Caki2 (cell line): ENCODE measurements at regions not wholly inside any gene's neighbourhood (a gene's known extent, or its start where the extent isn't known, plus 50 kb on each side); places are given as distances from the start of the nearest gene placed in this dataset.

Experiments
- DNase-seq: peaks from one replicate; pipeline ENCODE4 v3.0.0-alpha.2; 2015; ENCODE audit warnings: low read depth
- in situ Hi-C: cut with HindIII; loops from 2 replicates; pipeline ENCODE4 v1.10.0; 2016; ENCODE audit warnings: low sequenced_read_pairs, low pct_unique_long_range_greater_than_20kb, mixed read lengths

- no peak for DNase-seq
- in situ Hi-C loops: no loop called here
Measured at GRCh38 chr4:95606739-95607138, 58.0 kb upstream of the UNC5C start.

GRCh38 chr4:95603393-95603792, 54.6 kb upstream of the UNC5C start:
- in situ Hi-C loops: no loop called here
- no peak for DNase-seq

GRCh38 chr4:95602872-95603271, 54.1 kb upstream of the UNC5C start:
- in situ Hi-C loops: no loop called here
- no peak for DNase-seq

GRCh38 chr4:95601356-95601755, 52.6 kb upstream of the UNC5C start:
- in situ Hi-C loops: no loop called here
- no peak for DNase-seq

DNA sequence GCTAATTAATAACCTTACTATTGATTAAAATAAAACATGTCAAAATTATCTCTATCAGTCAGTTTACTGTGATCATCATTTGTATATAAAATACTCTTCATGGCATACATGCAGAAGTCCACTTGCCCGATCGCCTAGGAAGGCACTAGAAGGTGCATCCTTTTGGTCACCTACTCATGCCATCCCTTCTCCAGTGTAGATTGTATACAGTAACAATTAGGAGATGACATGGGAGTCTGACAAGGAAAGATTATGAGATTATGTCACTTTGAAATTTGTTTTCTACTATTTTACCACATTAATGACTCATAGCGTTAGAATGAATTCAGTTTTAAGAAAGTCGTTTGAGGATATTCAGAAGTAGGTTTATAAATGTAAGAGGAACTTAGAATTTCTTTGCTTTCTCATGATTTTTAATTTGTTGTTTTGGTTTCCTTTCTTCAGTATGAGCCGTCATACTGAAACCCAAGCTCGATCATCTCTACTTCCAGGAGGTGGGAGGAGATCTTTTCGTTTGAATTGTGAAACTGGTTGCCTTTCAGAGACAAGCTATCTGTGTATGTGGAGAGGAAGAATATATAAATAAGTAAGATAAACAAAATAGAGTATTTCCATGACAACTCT, 51.1 kb upstream of the UNC5C start:
- in situ Hi-C loops: no loop called here

More for the DNA sequence above, 51.1 kb upstream of the UNC5C start:
- DNase-seq: no peak
